ENCODE measurements at regions not wholly inside any gene's neighbourhood (a gene's known extent, or its start where the extent isn't known, plus 50 kb on each side); places are given as distances from the start of the nearest gene placed in this dataset.

- POLR2A ChIA-PET (ENCODE audit: unreplicated experiment) = no interaction called here
- 0 out of 2 replicates have a peak, but pooled peaks have one; percentile 13 for ATAC-seq
- Histone ChIP-seq H3K27me3 (ENCODE audit: low read length) (no peaks in the 10 kb centered on the region), H3K4me3 (ENCODE audit: low read length) (no peak overlapping the region), H3F3A (ENCODE audit: low read length, unreplicated experiment) (no peaks in the 10 kb centered on the region), H3K36me3 (ENCODE audit: low read depth, low read length) (no peaks in the 10 kb centered on the region), H3K27ac (ENCODE audit: low read length) (no peak overlapping the region), H3K9ac (ENCODE audit: low read length) (no peak overlapping the region), H3K9me2 (replicated peaks; ENCODE audit: low read length) (no peaks in the 10 kb centered on the region), H3K79me2 (ENCODE audit: low read length) (no peaks in the 10 kb centered on the region), H4K20me1 (ENCODE audit: low read length) (no peaks in the 10 kb centered on the region), H3K4me1 (ENCODE audit: insufficient read depth, low read length) (no peaks in the 10 kb centered on the region), H3K9me3 (ENCODE audit: low read length) (no peaks in the 10 kb centered on the region), H3K4me2 (ENCODE audit: low read length) (no peak overlapping the region), H2AFZ (ENCODE audit: low read length) (no peak overlapping the region)
- peak; percentile 51 for DNase-seq
- CTCF ChIA-PET = no interaction called here
- BruUV-seq (replicated peaks) = no TSS peak
- TF ChIP-seq, protein P1, sequence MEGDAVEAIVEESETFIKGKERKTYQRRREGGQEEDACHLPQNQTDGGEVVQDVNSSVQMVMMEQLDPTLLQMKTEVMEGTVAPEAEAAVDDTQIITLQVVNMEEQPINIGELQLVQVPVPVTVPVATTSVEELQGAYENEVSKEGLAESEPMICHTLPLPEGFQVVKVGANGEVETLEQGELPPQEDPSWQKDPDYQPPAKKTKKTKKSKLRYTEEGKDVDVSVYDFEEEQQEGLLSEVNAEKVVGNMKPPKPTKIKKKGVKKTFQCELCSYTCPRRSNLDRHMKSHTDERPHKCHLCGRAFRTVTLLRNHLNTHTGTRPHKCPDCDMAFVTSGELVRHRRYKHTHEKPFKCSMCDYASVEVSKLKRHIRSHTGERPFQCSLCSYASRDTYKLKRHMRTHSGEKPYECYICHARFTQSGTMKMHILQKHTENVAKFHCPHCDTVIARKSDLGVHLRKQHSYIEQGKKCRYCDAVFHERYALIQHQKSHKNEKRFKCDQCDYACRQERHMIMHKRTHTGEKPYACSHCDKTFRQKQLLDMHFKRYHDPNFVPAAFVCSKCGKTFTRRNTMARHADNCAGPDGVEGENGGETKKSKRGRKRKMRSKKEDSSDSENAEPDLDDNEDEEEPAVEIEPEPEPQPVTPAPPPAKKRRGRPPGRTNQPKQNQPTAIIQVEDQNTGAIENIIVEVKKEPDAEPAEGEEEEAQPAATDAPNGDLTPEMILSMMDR (conservative IDR thresholded peaks at IDR 0.05; ENCODE audit: low read depth, low read length) = no peak
- TF ChIP-seq EZH2phosphoT487 (IDR thresholded peaks at IDR 0.05; ENCODE audit: borderline replicate concordance, low read length) = no peak
- no peak for TF ChIP-seq EZH2 (IDR thresholded peaks at IDR 0.05; ENCODE audit: low read length, unreplicated experiment)
- intact Hi-C loops (cut with micrococcal nuclease) = no loop called here
These were observed 617.3 kb upstream of the ZEB2 start for GRCh38 chr2:145137211-145137610.

DNA sequence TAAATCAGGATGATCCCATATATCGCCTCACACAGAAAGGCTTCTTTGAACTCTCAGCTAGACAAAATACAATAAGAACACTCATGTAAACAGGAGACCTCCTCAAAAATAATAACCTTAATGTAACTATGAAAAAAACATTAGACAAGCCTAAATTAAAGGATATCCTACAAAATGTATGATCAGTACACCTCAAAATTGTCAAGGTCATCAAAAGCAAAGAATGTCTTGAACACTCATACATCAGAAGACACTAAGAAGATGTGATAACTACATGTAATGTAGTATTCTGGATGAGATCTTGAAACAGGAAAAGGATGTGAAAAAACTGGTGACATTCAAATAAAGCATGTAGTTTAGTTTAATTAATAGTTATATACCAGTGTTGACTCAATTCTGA lies 616.8 kb upstream of the ZEB2 start:
- TF ChIP-seq EZH2phosphoT487 (IDR thresholded peaks at IDR 0.05; ENCODE audit: borderline replicate concordance, low read length) (no peak), EZH2 (IDR thresholded peaks at IDR 0.05; ENCODE audit: low read length, unreplicated experiment) (no peak)
- TF ChIP-seq, protein P1 (conservative IDR thresholded peaks at IDR 0.05; ENCODE audit: low read depth, low read length) = no peak
- Histone ChIP-seq H3K27me3 (ENCODE audit: low read length) (no peaks in the 10 kb centered on the region), H3K36me3 (ENCODE audit: low read depth, low read length) (no peaks in the 10 kb centered on the region), H3K9me3 (ENCODE audit: low read length) (no peaks in the 10 kb centered on the region), H3K4me2 (ENCODE audit: low read length) (no peak overlapping the region), H3K9ac (ENCODE audit: low read length) (no peak overlapping the region), H3K27ac (ENCODE audit: low read length) (no peak overlapping the region), H3F3A (ENCODE audit: low read length, unreplicated experiment) (no peaks in the 10 kb centered on the region), H4K20me1 (ENCODE audit: low read length) (no peaks in the 10 kb centered on the region), H3K79me2 (ENCODE audit: low read length) (no peaks in the 10 kb centered on the region), H3K4me1 (ENCODE audit: insufficient read depth, low read length) (no peaks in the 10 kb centered on the region), H3K9me2 (replicated peaks; ENCODE audit: low read length) (no peaks in the 10 kb centered on the region), H2AFZ (ENCODE audit: low read length) (no peak overlapping the region), H3K4me3 (ENCODE audit: low read length) (no peak overlapping the region)
- ChIA-PET CTCF (no interaction called here), POLR2A (ENCODE audit: unreplicated experiment) (no interaction called here)
- no peak for ATAC-seq
- BruUV-seq (replicated peaks) = no TSS peak
- DNase-seq = no peak
- intact Hi-C loops (cut with micrococcal nuclease) = no loop called here

DNA sequence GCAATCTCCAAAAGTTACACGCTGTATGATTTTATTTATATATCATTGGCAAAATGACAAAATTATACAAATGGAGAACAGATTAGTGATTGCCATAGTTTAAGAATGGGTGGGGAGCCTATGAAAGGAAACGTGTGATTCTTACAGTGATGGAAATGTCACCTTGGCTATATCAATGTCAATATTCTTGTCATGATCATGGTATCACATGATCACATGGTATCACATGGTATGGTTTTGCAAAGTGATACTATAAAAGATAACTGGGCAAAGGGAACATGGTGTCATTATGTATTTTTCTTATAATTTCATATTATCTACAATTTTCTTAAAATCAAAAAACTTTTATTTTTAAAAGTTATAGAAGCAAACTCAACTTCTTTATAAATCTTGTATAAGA lies 606.2 kb upstream of the ZEB2 start:
- no peaks in the 10 kb centered on the region for H3K4me1 ChIP-seq (ENCODE audit: insufficient read depth, low read length)
- ATAC-seq = no peak
- no peak overlapping the region for H3K9ac ChIP-seq (ENCODE audit: low read length)
- H2AFZ ChIP-seq (ENCODE audit: low read length) = no peak overlapping the region
- no peaks in the 10 kb centered on the region for H3K9me2 ChIP-seq (replicated peaks; ENCODE audit: low read length)
- POLR2A ChIA-PET (ENCODE audit: unreplicated experiment) = no interaction called here
- H4K20me1 ChIP-seq (ENCODE audit: low read length) = no peaks in the 10 kb centered on the region
- BruUV-seq (replicated peaks) = no TSS peak
- H3K27ac ChIP-seq (ENCODE audit: low read length) = no peak overlapping the region
- H3K36me3 ChIP-seq (ENCODE audit: low read depth, low read length) = no peaks in the 10 kb centered on the region
- no peak overlapping the region for H3K4me2 ChIP-seq (ENCODE audit: low read length)
- H3F3A ChIP-seq (ENCODE audit: low read length, unreplicated experiment) = no peaks in the 10 kb centered on the region
- intact Hi-C loops (cut with micrococcal nuclease) = no loop called here
- CTCF ChIA-PET = no interaction called here
- H3K4me3 ChIP-seq (ENCODE audit: low read length) = no peak overlapping the region
- no peaks in the 10 kb centered on the region for H3K79me2 ChIP-seq (ENCODE audit: low read length)
- H3K27me3 ChIP-seq (ENCODE audit: low read length) = no peaks in the 10 kb centered on the region
- TF ChIP-seq, protein P1 (conservative IDR thresholded peaks at IDR 0.05; ENCODE audit: low read depth, low read length) = no peak
- no peak for TF ChIP-seq EZH2phosphoT487 (IDR thresholded peaks at IDR 0.05; ENCODE audit: borderline replicate concordance, low read length)
- no peak for TF ChIP-seq EZH2 (IDR thresholded peaks at IDR 0.05; ENCODE audit: low read length, unreplicated experiment)
- no peaks in the 10 kb centered on the region for H3K9me3 ChIP-seq (ENCODE audit: low read length)
- DNase-seq = no peak

All from PC-3 (cell line).